Fibroblast of the aortic adventitia (primary cell): ENCODE measurements at regions not wholly inside any gene's neighbourhood (a gene's known extent, or its start where the extent isn't known, plus 50 kb on each side); places are given as distances from the start of the nearest gene placed in this dataset.

Experiments
- DNase-seq: peaks from one replicate; pipeline ENCODE4 v3.0.0-alpha.2; 2010; ENCODE audit warnings: low read depth
- H3K4me3 ChIP-seq: 2 replicates; pipeline ENCODE4 v1.5.1; 2011; ENCODE audit warnings: low read depth, mild to moderate bottlenecking, control low read depth, low read length, moderate library complexity
- CTCF ChIP-seq: IDR thresholded peaks from 2 replicates; pipeline ENCODE4 v1.5.1; 2011; ENCODE audit warnings: mild to moderate bottlenecking, low read length, control low read depth, inconsistent platforms; ENCODE audit not compliant: insufficient read depth

GRCh38 chr9:110081395-110081794 is 126.6 kb downstream of the C9orf152 start:
- no peak overlapping the region for H3K4me3 ChIP-seq
- peak; percentile 67 for DNase-seq
- no peak for TF ChIP-seq CTCF

- no peak overlapping the region for H3K4me3 ChIP-seq
- TF ChIP-seq CTCF: no peak
- no peak for DNase-seq
Measured at GRCh38 chr9:110083866-110084265, 124.1 kb downstream of the C9orf152 start.

- no peak for TF ChIP-seq CTCF
- H3K4me3 ChIP-seq: no peak overlapping the region
- no peak for DNase-seq
Measured at GRCh38 chr9:110086537-110086936, 121.4 kb downstream of the C9orf152 start.

- DNase-seq: no peak
- no peak overlapping the region for H3K4me3 ChIP-seq
- no peak for TF ChIP-seq CTCF
Measured at GRCh38 chr9:110087605-110088004, 120.4 kb downstream of the C9orf152 start.

GRCh38 chr9:110088099-110088498 is 119.9 kb downstream of the C9orf152 start:
- TF ChIP-seq CTCF: no peak
- H3K4me3 ChIP-seq: no peak overlapping the region
- no peak for DNase-seq

- no peak for TF ChIP-seq CTCF
- no peak for DNase-seq
- no peak overlapping the region for H3K4me3 ChIP-seq
Measured at GRCh38 chr9:110089681-110090370, 118.1 kb downstream of the C9orf152 start.

GRCh38 chr9:110092792-110093191 is 115.2 kb downstream of the C9orf152 start:
- no peak for TF ChIP-seq CTCF

More at GRCh38 chr9:110092792-110093191, 115.2 kb downstream of the C9orf152 start:
- no peak overlapping the region for H3K4me3 ChIP-seq
- DNase-seq: no peak
